ENCODE measurements at regions not wholly inside any gene's neighbourhood (a gene's known extent, or its start where the extent isn't known, plus 50 kb on each side); places are given as distances from the start of the nearest gene placed in this dataset.

DNA sequence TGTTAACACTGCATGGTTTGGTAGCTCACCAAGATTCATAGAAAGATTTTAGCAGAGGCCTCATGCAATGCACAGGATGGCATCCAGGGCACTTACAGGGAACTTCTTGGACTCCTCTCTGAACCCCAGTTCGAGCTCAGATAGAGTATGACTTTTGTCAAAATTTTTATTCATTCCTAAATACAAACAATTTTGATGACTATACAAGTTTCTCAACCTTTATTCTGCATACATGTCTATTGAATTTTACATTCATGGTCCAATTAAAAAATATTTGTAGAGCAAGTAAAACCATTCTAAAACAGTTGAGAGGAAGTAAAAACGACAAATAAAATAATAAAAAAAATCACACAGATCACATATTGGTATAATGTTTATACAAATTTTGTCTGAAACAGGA lies 219.0 kb upstream of the MAN1A1 start:
- no peak overlapping the region for H3K27ac ChIP-seq (ENCODE audit: low read depth)
- no peaks in the 10 kb centered on the region for H3K79me2 ChIP-seq (replicated peaks; ENCODE audit: insufficient read depth)
- ATAC-seq = no peak
- H3K36me3 ChIP-seq (ENCODE audit: insufficient read depth) = no peaks in the 10 kb centered on the region
- no peaks in the 10 kb centered on the region for H3F3A ChIP-seq (replicated peaks; ENCODE audit: low read depth)
- H3K27me3 ChIP-seq (ENCODE audit: insufficient read depth) = no peaks in the 10 kb centered on the region
- Mint-ChIP-seq H3K36me3 (ENCODE audit: low read depth) (no peaks in the 10 kb centered on the region), H3K27me3 (ENCODE audit: insufficient read depth, low read depth, poor library complexity) (peaks cover 2% of the 10 kb centered on the region), H3K4me3 (no peak overlapping the region), H3K27ac (no peak overlapping the region), H3K4me1 (no peaks in the 10 kb centered on the region), H3K9me3 (no peaks in the 10 kb centered on the region)
- H3K4me2 ChIP-seq = no peak overlapping the region
- no peak overlapping the region for H2AFZ ChIP-seq
- no peak for DNase-seq (ENCODE audit: low spot score)
- TF ChIP-seq, protein P1, sequence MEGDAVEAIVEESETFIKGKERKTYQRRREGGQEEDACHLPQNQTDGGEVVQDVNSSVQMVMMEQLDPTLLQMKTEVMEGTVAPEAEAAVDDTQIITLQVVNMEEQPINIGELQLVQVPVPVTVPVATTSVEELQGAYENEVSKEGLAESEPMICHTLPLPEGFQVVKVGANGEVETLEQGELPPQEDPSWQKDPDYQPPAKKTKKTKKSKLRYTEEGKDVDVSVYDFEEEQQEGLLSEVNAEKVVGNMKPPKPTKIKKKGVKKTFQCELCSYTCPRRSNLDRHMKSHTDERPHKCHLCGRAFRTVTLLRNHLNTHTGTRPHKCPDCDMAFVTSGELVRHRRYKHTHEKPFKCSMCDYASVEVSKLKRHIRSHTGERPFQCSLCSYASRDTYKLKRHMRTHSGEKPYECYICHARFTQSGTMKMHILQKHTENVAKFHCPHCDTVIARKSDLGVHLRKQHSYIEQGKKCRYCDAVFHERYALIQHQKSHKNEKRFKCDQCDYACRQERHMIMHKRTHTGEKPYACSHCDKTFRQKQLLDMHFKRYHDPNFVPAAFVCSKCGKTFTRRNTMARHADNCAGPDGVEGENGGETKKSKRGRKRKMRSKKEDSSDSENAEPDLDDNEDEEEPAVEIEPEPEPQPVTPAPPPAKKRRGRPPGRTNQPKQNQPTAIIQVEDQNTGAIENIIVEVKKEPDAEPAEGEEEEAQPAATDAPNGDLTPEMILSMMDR (conservative IDR thresholded peaks at IDR 0.05; ENCODE audit: low read depth in 2 of 2) = no peak
- no peak for TF ChIP-seq EZH2phosphoT487 (IDR thresholded peaks at IDR 0.05; ENCODE audit: unreplicated experiment)
- TF ChIP-seq EZH2 (IDR thresholded peaks at IDR 0.05; ENCODE audit: low read depth, unreplicated experiment) = no peak
- no peak for TF ChIP-seq NANOG (IDR thresholded peaks at IDR 0.05; ENCODE audit: borderline replicate concordance)
- no peak for TF ChIP-seq POLR2AphosphoS5 (IDR thresholded peaks at IDR 0.05; ENCODE audit: low read depth)
- TF ChIP-seq, protein P2, sequence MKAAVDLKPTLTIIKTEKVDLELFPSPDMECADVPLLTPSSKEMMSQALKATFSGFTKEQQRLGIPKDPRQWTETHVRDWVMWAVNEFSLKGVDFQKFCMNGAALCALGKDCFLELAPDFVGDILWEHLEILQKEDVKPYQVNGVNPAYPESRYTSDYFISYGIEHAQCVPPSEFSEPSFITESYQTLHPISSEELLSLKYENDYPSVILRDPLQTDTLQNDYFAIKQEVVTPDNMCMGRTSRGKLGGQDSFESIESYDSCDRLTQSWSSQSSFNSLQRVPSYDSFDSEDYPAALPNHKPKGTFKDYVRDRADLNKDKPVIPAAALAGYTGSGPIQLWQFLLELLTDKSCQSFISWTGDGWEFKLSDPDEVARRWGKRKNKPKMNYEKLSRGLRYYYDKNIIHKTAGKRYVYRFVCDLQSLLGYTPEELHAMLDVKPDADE (IDR thresholded peaks at IDR 0.05) = no peak
- TF ChIP-seq, protein P3, sequence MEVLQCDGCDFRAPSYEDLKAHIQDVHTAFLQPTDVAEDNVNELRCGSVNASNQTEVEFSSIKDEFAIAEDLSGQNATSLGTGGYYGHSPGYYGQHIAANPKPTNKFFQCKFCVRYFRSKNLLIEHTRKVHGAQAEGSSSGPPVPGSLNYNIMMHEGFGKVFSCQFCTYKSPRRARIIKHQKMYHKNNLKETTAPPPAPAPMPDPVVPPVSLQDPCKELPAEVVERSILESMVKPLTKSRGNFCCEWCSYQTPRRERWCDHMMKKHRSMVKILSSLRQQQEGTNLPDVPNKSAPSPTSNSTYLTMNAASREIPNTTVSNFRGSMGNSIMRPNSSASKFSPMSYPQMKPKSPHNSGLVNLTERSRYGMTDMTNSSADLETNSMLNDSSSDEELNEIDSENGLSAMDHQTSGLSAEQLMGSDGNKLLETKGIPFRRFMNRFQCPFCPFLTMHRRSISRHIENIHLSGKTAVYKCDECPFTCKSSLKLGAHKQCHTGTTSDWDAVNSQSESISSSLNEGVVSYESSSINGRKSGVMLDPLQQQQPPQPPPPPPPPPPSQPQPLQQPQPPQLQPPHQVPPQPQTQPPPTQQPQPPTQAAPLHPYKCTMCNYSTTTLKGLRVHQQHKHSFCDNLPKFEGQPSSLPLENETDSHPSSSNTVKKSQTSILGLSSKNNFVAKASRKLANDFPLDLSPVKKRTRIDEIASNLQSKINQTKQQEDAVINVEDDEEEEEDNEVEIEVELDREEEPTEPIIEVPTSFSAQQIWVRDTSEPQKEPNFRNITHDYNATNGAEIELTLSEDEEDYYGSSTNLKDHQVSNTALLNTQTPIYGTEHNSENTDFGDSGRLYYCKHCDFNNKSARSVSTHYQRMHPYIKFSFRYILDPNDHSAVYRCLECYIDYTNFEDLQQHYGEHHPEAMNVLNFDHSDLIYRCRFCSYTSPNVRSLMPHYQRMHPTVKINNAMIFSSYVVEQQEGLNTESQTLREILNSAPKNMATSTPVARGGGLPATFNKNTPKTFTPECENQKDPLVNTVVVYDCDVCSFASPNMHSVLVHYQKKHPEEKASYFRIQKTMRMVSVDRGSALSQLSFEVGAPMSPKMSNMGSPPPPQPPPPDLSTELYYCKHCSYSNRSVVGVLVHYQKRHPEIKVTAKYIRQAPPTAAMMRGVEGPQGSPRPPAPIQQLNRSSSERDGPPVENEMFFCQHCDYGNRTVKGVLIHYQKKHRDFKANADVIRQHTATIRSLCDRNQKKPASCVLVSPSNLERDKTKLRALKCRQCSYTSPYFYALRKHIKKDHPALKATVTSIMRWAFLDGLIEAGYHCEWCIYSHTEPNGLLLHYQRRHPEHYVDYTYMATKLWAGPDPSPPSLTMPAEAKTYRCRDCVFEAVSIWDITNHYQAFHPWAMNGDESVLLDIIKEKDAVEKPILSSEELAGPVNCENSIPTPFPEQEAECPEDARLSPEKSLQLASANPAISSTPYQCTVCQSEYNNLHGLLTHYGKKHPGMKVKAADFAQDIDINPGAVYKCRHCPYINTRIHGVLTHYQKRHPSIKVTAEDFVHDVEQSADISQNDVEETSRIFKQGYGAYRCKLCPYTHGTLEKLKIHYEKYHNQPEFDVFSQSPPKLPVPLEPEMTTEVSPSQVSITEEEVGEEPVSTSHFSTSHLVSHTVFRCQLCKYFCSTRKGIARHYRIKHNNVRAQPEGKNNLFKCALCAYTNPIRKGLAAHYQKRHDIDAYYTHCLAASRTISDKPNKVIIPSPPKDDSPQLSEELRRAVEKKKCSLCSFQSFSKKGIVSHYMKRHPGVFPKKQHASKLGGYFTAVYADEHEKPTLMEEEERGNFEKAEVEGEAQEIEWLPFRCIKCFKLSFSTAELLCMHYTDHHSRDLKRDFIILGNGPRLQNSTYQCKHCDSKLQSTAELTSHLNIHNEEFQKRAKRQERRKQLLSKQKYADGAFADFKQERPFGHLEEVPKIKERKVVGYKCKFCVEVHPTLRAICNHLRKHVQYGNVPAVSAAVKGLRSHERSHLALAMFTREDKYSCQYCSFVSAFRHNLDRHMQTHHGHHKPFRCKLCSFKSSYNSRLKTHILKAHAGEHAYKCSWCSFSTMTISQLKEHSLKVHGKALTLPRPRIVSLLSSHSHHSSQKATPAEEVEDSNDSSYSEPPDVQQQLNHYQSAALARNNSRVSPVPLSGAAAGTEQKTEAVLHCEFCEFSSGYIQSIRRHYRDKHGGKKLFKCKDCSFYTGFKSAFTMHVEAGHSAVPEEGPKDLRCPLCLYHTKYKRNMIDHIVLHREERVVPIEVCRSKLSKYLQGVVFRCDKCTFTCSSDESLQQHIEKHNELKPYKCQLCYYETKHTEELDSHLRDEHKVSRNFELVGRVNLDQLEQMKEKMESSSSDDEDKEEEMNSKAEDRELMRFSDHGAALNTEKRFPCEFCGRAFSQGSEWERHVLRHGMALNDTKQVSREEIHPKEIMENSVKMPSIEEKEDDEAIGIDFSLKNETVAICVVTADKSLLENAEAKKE (CRISPR knock-in tag; IDR thresholded peaks at IDR 0.05) = no peak
- no peaks in the 10 kb centered on the region for H3K9me2 ChIP-seq (ENCODE audit: insufficient read depth)
- H4K20me1 ChIP-seq (replicated peaks; ENCODE audit: insufficient read depth) = no peaks in the 10 kb centered on the region
- H3K4me3 ChIP-seq = no peak overlapping the region
- no peaks in the 10 kb centered on the region for H3K4me1 ChIP-seq (ENCODE audit: insufficient read depth)
